ENCODE measurements at regions not wholly inside any gene's neighbourhood (a gene's known extent, or its start where the extent isn't known, plus 50 kb on each side); places are given as distances from the start of the nearest gene placed in this dataset.

- no peak for DNase-seq (ENCODE audit: low spot score in 2 of 2)
- Histone ChIP-seq H3K9me3 (no peaks in the 10 kb centered on the region), H3K4me3 (no peak overlapping the region), H3K36me3 (no peaks in the 10 kb centered on the region), H3K4me1 (no peaks in the 10 kb centered on the region), H3K27me3 (no peaks in the 10 kb centered on the region), H3K27ac (no peak overlapping the region)
- TF ChIP-seq POLR2A (IDR thresholded peaks at IDR 0.05) (no peak), EP300 (IDR thresholded peaks at IDR 0.05) (no peak), CTCF (IDR thresholded peaks at IDR 0.05) (no peak)
- WGBS, 2 donors: 89 to 94% methylated on average over 2 of the region's 2 CpGs
Observed at GRCh38 chr10:61845196-61845949, 56.1 kb upstream of the ARID5B start.

- Histone ChIP-seq H3K9me3 (no peaks in the 10 kb centered on the region), H3K4me3 (no peak overlapping the region), H3K36me3 (no peaks in the 10 kb centered on the region), H3K27me3 (no peaks in the 10 kb centered on the region), H3K27ac (no peak overlapping the region), H3K4me1 (no peaks in the 10 kb centered on the region)
- TF ChIP-seq CTCF (IDR thresholded peaks at IDR 0.05) (no peak), EP300 (IDR thresholded peaks at IDR 0.05) (no peak), POLR2A (IDR thresholded peaks at IDR 0.05) (no peak)
- DNase-seq (ENCODE audit: low spot score in 2 of 2): no peak
- 74 to 78% methylated on average over 4 of the region's 4 CpGs for WGBS, 2 donors
Observed at GRCh38 chr10:61845950-61846268, 55.6 kb upstream of the ARID5B start.

DNA sequence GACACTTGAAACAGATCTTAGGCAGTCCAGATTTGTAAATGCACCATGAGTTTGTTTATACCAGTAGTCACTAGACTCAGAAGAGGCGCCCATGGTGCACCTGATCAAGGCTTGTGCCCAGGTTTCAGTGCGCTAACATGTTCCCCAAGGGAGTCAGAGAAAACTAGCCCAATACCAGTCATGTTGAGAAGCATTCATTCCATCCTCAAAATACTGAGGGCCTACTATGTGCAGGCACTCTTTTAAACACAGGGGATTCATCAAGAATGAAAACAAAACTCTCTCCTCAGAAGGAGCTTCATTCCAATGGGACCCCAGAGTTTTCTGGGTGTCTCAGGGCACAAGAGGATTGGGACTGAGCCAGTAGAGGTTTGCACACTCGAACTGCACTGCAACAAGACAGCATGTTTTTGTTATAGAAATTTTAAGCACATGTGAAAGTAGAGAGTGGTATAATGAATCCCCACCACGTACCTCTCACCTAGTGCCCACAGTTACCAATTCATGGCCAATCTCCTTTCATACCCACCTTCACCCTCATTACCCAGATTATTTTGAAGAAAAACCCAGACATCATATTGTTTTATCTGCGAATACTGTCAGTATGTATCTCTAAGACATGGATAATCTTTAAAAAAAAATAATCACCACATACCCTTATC, 55.0 kb upstream of the ARID5B start:
- 92 to 95% methylated on average over 5 of the region's 5 CpGs for WGBS, 2 donors
- no peak overlapping the region for H3K4me3 ChIP-seq
- H3K27me3 ChIP-seq: no peaks in the 10 kb centered on the region
- TF ChIP-seq POLR2A (IDR thresholded peaks at IDR 0.05): no peak
- no peak for TF ChIP-seq EP300 (IDR thresholded peaks at IDR 0.05)
- TF ChIP-seq CTCF (IDR thresholded peaks at IDR 0.05): no peak
- no peaks in the 10 kb centered on the region for H3K9me3 ChIP-seq
- H3K27ac ChIP-seq: no peak overlapping the region
- no peak for DNase-seq (ENCODE audit: low spot score in 2 of 2)
- H3K4me1 ChIP-seq: no peaks in the 10 kb centered on the region
- no peaks in the 10 kb centered on the region for H3K36me3 ChIP-seq

DNA sequence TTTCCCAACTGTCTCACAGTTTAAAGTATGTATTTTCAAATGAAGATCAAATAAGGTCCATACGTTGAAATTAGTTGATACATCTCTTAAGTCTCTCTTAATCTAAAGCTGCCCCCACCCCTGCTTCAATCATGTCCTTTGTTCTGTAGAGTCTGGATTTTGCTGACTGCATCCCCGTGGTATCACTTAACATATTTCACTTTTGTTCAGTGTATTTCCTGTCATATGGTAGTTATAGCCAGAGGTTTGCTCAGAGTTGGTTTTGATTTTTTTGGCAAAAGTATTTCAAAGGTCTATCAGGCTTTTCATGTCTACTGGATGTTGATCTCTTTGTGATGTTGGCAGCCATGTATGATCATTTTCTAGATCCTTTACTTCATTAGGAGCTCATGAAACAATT, 54.4 kb upstream of the ARID5B start:
- Histone ChIP-seq H3K36me3 (no peaks in the 10 kb centered on the region), H3K4me1 (no peaks in the 10 kb centered on the region), H3K27me3 (no peaks in the 10 kb centered on the region), H3K4me3 (no peak overlapping the region), H3K27ac (no peak overlapping the region), H3K9me3 (no peaks in the 10 kb centered on the region)
- no peak for DNase-seq (ENCODE audit: low spot score in 2 of 2)
- 36 to 40% methylated on average over 2 of the region's 2 CpGs for WGBS, 2 donors
- TF ChIP-seq CTCF (IDR thresholded peaks at IDR 0.05) (no peak), POLR2A (IDR thresholded peaks at IDR 0.05) (no peak), EP300 (IDR thresholded peaks at IDR 0.05) (no peak)

- WGBS, 2 donors: 91 to 96% methylated on average over 2 of the region's 2 CpGs
- no peaks in the 10 kb centered on the region for H3K27me3 ChIP-seq
- no peaks in the 10 kb centered on the region for H3K4me1 ChIP-seq
- H3K4me3 ChIP-seq: no peak overlapping the region
- no peak overlapping the region for H3K27ac ChIP-seq
- TF ChIP-seq POLR2A (IDR thresholded peaks at IDR 0.05) (no peak), CTCF (IDR thresholded peaks at IDR 0.05) (no peak), EP300 (IDR thresholded peaks at IDR 0.05) (no peak)
- H3K36me3 ChIP-seq: no peaks in the 10 kb centered on the region
- H3K9me3 ChIP-seq: no peaks in the 10 kb centered on the region
- DNase-seq (ENCODE audit: low spot score in 2 of 2): no peak
Observed at GRCh38 chr10:61847640-61848039, 53.9 kb upstream of the ARID5B start.
